ENCODE measurements at regions not wholly inside any gene's neighbourhood (a gene's known extent, or its start where the extent isn't known, plus 50 kb on each side); places are given as distances from the start of the nearest gene placed in this dataset.

- Mint-ChIP-seq H3K27ac (no peak overlapping the region), H3K4me3 (no peak overlapping the region), H3K9me3 (no peaks in the 10 kb centered on the region), H3K36me3 (no peaks in the 10 kb centered on the region), H3K4me1 (peaks cover 37% of the 10 kb centered on the region), H3K27me3 (no peaks in the 10 kb centered on the region)
- DNase-seq: no peak
These were observed 51.1 kb upstream of the BEGAIN start for GRCh38 chr14:100638211-100638855.

- Mint-ChIP-seq H3K36me3 (no peaks in the 10 kb centered on the region), H3K4me1 (peaks cover 42% of the 10 kb centered on the region), H3K27me3 (no peaks in the 10 kb centered on the region), H3K4me3 (no peak overlapping the region), H3K27ac (no peak overlapping the region), H3K9me3 (no peaks in the 10 kb centered on the region)
- no peak for DNase-seq
These were observed 52.1 kb upstream of the BEGAIN start for GRCh38 chr14:100639280-100639679.

GRCh38 chr14:100640471-100641273 is 53.5 kb upstream of the BEGAIN start:
- H3K4me1 Mint-ChIP-seq: peaks cover 56% of the 10 kb centered on the region
- peak overlapping the region; percentile 2 for H3K4me3 Mint-ChIP-seq
- H3K27ac Mint-ChIP-seq: peak overlapping the region; percentile 43
- DNase-seq: peak; percentile 78
- no peaks in the 10 kb centered on the region for H3K9me3 Mint-ChIP-seq
- H3K36me3 Mint-ChIP-seq: no peaks in the 10 kb centered on the region
- H3K27me3 Mint-ChIP-seq: no peaks in the 10 kb centered on the region

GRCh38 chr14:100641274-100641860 is 54.1 kb upstream of the BEGAIN start:
- Mint-ChIP-seq H3K27me3 (no peaks in the 10 kb centered on the region), H3K9me3 (no peaks in the 10 kb centered on the region), H3K4me3 (no peak overlapping the region), H3K36me3 (no peaks in the 10 kb centered on the region), H3K27ac (no peak overlapping the region), H3K4me1 (peaks cover 59% of the 10 kb centered on the region)
- DNase-seq: no peak

- no peak for DNase-seq
- Mint-ChIP-seq H3K36me3 (no peaks in the 10 kb centered on the region), H3K9me3 (no peaks in the 10 kb centered on the region), H3K4me1 (peaks cover 59% of the 10 kb centered on the region), H3K27ac (no peak overlapping the region), H3K27me3 (no peaks in the 10 kb centered on the region), H3K4me3 (no peak overlapping the region)
These were observed 56.2 kb upstream of the BEGAIN start for GRCh38 chr14:100643426-100643825.

GRCh38 chr14:100644383-100644782 is 57.2 kb upstream of the BEGAIN start:
- DNase-seq: no peak
- H3K4me1 Mint-ChIP-seq: peaks cover 51% of the 10 kb centered on the region

GRCh38 chr14:100644784-100645183 is 57.6 kb upstream of the BEGAIN start:
- no peaks in the 10 kb centered on the region for H3K9me3 Mint-ChIP-seq
- peaks cover 47% of the 10 kb centered on the region for H3K4me1 Mint-ChIP-seq
- no peak overlapping the region for H3K4me3 Mint-ChIP-seq
- no peaks in the 10 kb centered on the region for H3K36me3 Mint-ChIP-seq
- no peaks in the 10 kb centered on the region for H3K27me3 Mint-ChIP-seq
- no peak for DNase-seq
- no peak overlapping the region for H3K27ac Mint-ChIP-seq

More at GRCh38 chr14:100644383-100644782, 57.2 kb upstream of the BEGAIN start:
- Mint-ChIP-seq H3K36me3 (no peaks in the 10 kb centered on the region), H3K27ac (no peak overlapping the region), H3K4me3 (no peak overlapping the region), H3K9me3 (no peaks in the 10 kb centered on the region), H3K27me3 (no peaks in the 10 kb centered on the region)

GRCh38 chr14:100645196-100645981 is 58.2 kb upstream of the BEGAIN start:
- Mint-ChIP-seq H3K4me3 (no peak overlapping the region), H3K27me3 (no peaks in the 10 kb centered on the region)

GRCh38 chr14:100645982-100646314 is 58.7 kb upstream of the BEGAIN start:
- Mint-ChIP-seq H3K4me3 (no peak overlapping the region), H3K27me3 (no peaks in the 10 kb centered on the region), H3K4me1 (peaks cover 36% of the 10 kb centered on the region), H3K36me3 (no peaks in the 10 kb centered on the region), H3K27ac (no peak overlapping the region), H3K9me3 (no peaks in the 10 kb centered on the region)
- no peak for DNase-seq

More at GRCh38 chr14:100645196-100645981, 58.2 kb upstream of the BEGAIN start:
- H3K36me3 Mint-ChIP-seq: no peaks in the 10 kb centered on the region
- H3K27ac Mint-ChIP-seq: no peak overlapping the region
- DNase-seq: peak; percentile 87
- H3K9me3 Mint-ChIP-seq: no peaks in the 10 kb centered on the region
- peaks cover 41% of the 10 kb centered on the region for H3K4me1 Mint-ChIP-seq

- H3K4me3 Mint-ChIP-seq: no peak overlapping the region
- H3K27me3 Mint-ChIP-seq: peaks cover 4% of the 10 kb centered on the region
- H3K27ac Mint-ChIP-seq: no peak overlapping the region
- H3K4me1 Mint-ChIP-seq: peaks cover 24% of the 10 kb centered on the region
- DNase-seq: no peak
- H3K36me3 Mint-ChIP-seq: no peaks in the 10 kb centered on the region
- H3K9me3 Mint-ChIP-seq: no peaks in the 10 kb centered on the region
These were observed 61.4 kb upstream of the BEGAIN start for GRCh38 chr14:100648474-100649172.

- no peak overlapping the region for H3K4me3 Mint-ChIP-seq
- no peak overlapping the region for H3K27ac Mint-ChIP-seq
- H3K27me3 Mint-ChIP-seq: peaks cover 7% of the 10 kb centered on the region
- no peaks in the 10 kb centered on the region for H3K36me3 Mint-ChIP-seq
- no peaks in the 10 kb centered on the region for H3K9me3 Mint-ChIP-seq
- H3K4me1 Mint-ChIP-seq: peaks cover 23% of the 10 kb centered on the region
- no peak for DNase-seq
These were observed 61.9 kb upstream of the BEGAIN start for GRCh38 chr14:100649173-100649519.

- Mint-ChIP-seq H3K9me3 (no peaks in the 10 kb centered on the region), H3K27me3 (peaks cover 29% of the 10 kb centered on the region), H3K4me1 (peaks cover 5% of the 10 kb centered on the region), H3K4me3 (no peak overlapping the region), H3K36me3 (no peaks in the 10 kb centered on the region), H3K27ac (no peak overlapping the region)
- no peak for DNase-seq
These were observed 64.8 kb upstream of the BEGAIN start for GRCh38 chr14:100651999-100652508.

GRCh38 chr14:100652744-100653143 is 65.5 kb upstream of the BEGAIN start:
- Mint-ChIP-seq H3K36me3 (no peaks in the 10 kb centered on the region), H3K9me3 (no peaks in the 10 kb centered on the region), H3K27me3 (peaks cover 29% of the 10 kb centered on the region), H3K4me1 (peaks cover 5% of the 10 kb centered on the region), H3K4me3 (no peak overlapping the region), H3K27ac (no peak overlapping the region)
- no peak for DNase-seq

- peaks cover 5% of the 10 kb centered on the region for H3K4me1 Mint-ChIP-seq
- H3K4me3 Mint-ChIP-seq: no peak overlapping the region
- DNase-seq: peak; percentile 30
- peaks cover 29% of the 10 kb centered on the region for H3K27me3 Mint-ChIP-seq
- no peaks in the 10 kb centered on the region for H3K9me3 Mint-ChIP-seq
- H3K36me3 Mint-ChIP-seq: no peaks in the 10 kb centered on the region
- H3K27ac Mint-ChIP-seq: no peak overlapping the region
These were observed 66.2 kb upstream of the BEGAIN start for GRCh38 chr14:100653409-100653808.

Measured in activated naive CD8-positive, alpha-beta T cell treated with anti-CD3 and anti-CD28 coated beads for 36 hours (primary cell).